Immature natural killer cell (primary cell): ENCODE measurements at regions not wholly inside any gene's neighbourhood (a gene's known extent, or its start where the extent isn't known, plus 50 kb on each side); places are given as distances from the start of the nearest gene placed in this dataset.

ENCODE experiments used
- DNase-seq, 3 donors: peaks; one replicate each; pipeline ENCODE4 v3.0.0; 2022; ENCODE audit warnings: mixed read lengths in 1 of 3
- H3K27ac Mint-ChIP-seq, 6 donors: one replicate each; pipeline ENCODE4 v1.8.0; 2020; ENCODE audit warnings: mixed read lengths in 6 of 6, mild to moderate bottlenecking in 5 of 6, inconsistent platforms in 4 of 6, moderate library complexity in 3 of 6
- H3K27me3 Mint-ChIP-seq, 3 donors: one replicate each; pipeline ENCODE4 v1.8.0; 2020 to 2021; ENCODE audit warnings: low read depth in 3 of 3, mild to moderate bottlenecking in 3 of 3, mixed read lengths in 3 of 3, moderate library complexity in 3 of 3, inconsistent platforms in 1 of 3
- H3K36me3 Mint-ChIP-seq, 3 donors: one replicate each; pipeline ENCODE4 v1.8.0; 2020; ENCODE audit warnings: mixed read lengths in 3 of 3, inconsistent platforms in 2 of 3, mild to moderate bottlenecking in 2 of 3
- H3K4me1 Mint-ChIP-seq, 2 donors: one replicate each; pipeline ENCODE4 v1.8.0; 2020; ENCODE audit warnings: inconsistent platforms in 2 of 2, mild to moderate bottlenecking in 2 of 2, mixed read lengths in 2 of 2, moderate library complexity in 1 of 2
- H3K4me3 Mint-ChIP-seq, 5 donors: one replicate each; pipeline ENCODE4 v1.8.0; 2020; ENCODE audit warnings: mild to moderate bottlenecking in 5 of 5, mixed read lengths in 5 of 5, inconsistent platforms in 3 of 5, moderate library complexity in 3 of 5
- H3K9me3 Mint-ChIP-seq, 6 donors: one replicate each; pipeline ENCODE4 v1.8.0; 2020; ENCODE audit warnings: mild to moderate bottlenecking in 6 of 6, mixed read lengths in 6 of 6, inconsistent platforms in 4 of 6, moderate library complexity in 3 of 6

DNA sequence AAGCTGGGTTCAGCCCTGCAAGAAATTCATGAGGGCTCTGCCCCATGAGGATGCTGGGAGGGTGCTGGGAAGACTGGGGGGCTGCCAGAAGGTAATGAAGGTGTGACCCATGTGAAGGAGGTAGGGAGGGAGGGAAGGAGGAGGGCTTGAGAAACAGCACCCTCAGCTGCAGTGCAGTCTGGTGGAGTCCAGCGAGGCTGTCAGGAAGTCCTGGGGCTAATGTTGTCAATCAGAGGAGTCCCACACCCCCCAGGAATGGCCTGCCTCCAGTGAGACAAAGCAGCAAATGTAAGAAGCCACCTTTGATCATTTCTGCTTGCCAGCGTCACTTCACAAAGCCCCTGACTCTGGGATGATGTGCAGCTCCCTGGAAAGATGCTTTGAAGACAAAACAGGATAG, 248.4 kb downstream of the SH3BP4 start:
- no peak for DNase-seq
- H3K27me3 Mint-ChIP-seq: peaks cover 4 to 9% (median 4%) of the 10 kb centered on the region in 3 donors
- no peaks in the 10 kb centered on the region for H3K36me3 Mint-ChIP-seq
- H3K27ac Mint-ChIP-seq: no peak overlapping the region
- no peak overlapping the region for H3K4me3 Mint-ChIP-seq
- no peaks in the 10 kb centered on the region for H3K4me1 Mint-ChIP-seq
- no peaks in the 10 kb centered on the region for H3K9me3 Mint-ChIP-seq

DNA sequence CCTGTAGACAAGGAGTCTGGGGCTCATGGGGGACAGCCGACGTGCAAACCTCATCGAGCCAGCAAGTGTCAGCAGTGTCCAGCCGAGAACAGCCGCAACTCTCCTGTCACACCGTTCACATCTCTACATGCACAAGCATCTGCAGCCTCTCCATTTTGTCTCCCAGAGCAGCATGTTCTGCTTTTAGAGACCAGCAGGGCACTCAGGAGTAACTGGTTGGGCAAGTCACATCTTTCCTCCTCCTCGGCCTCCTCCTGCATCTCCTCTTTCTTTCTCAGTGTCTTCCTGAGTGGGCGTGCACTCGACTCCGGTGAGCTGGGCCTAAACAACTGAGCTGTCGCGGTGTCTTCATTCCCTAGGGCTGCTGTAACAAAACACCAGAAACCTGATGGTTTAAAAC, 249.9 kb downstream of the SH3BP4 start:
- Mint-ChIP-seq H3K4me3 (no peak overlapping the region), H3K27ac (no peak overlapping the region), H3K27me3 (peaks cover 4 to 5% (median 4%) of the 10 kb centered on the region in 3 donors), H3K9me3 (no peaks in the 10 kb centered on the region), H3K4me1 (no peaks in the 10 kb centered on the region), H3K36me3 (no peaks in the 10 kb centered on the region)
- no peak for DNase-seq

DNA sequence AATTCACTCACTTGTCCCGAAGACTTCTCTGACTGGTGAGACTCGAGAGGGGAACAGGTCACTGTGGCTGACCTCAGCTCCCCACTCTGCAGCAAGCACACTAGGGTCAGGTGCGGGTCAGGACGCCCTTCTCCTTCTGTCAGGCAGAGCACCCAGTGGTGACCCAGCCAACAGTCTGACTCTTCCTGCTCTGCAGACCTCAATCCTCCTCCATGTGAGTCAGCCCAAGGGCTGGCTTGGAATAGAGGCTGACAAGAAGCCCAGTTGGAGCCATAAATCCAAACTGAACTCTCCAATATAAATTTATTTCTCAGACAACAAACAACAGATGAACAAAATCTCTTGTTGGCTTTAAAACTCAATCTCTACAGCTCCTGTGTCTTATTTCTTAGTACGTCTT, 253.1 kb downstream of the SH3BP4 start:
- H3K4me3 Mint-ChIP-seq: no peak overlapping the region
- H3K9me3 Mint-ChIP-seq: no peaks in the 10 kb centered on the region
- no peak overlapping the region for H3K27ac Mint-ChIP-seq
- H3K4me1 Mint-ChIP-seq: no peaks in the 10 kb centered on the region
- H3K36me3 Mint-ChIP-seq: no peaks in the 10 kb centered on the region
- no peak for DNase-seq
- H3K27me3 Mint-ChIP-seq: peaks cover 3 to 8% (median 5%) of the 10 kb centered on the region in 3 donors

DNA sequence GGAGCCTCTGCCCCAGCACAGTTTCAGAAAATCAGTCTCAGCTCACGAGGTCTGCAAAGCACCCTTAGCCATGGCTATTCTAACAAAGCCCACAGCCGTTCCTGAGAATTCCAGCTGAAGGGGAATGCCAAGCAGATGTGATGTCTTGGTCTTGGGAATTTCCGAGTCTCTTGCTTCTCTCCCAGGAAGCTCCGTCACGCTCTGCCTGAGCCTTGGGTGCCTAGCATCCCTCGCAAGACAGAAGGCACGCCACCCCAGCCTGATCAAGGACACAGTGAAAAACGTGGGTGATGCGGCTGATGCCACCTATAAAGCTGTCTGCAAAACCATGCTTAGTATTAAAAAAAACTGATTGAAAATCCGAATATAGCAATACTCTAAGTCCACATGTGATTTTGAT, 254.6 kb downstream of the SH3BP4 start:
- H3K4me1 Mint-ChIP-seq: no peaks in the 10 kb centered on the region
- peaks cover 1 to 5% (median 5%) of the 10 kb centered on the region in 3 donors for H3K27me3 Mint-ChIP-seq
- no peak overlapping the region for H3K27ac Mint-ChIP-seq
- no peak for DNase-seq
- no peak overlapping the region for H3K4me3 Mint-ChIP-seq
- no peaks in the 10 kb centered on the region for H3K36me3 Mint-ChIP-seq
- no peaks in the 10 kb centered on the region for H3K9me3 Mint-ChIP-seq

DNA sequence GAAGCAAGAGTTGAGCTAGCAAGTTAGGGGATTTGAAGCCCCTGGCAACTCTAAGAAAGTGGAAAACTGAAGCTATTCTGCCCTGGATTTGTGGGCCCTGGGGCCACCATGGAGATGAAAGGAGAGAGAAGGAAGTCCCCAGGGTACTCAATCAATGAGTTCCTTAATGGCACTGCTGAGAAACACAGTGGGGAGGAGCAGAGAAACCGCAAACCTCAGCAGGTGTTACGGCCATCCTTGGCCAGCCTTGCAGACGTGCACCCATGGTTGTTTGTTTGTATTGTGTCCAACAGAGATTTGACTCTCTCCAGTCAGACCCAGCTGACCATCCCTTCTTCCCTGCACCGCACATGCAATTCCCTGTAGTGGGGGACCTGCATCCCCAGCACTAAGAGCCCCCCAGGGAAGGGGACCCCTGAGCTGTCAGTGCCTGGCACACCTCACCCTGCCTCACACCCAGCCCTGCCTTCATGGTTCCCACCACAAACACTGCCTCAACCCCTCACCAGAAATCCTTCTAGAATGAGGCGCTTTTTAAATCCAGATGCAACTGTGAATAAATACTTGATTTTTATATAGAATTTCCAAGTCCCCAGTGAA, 255.3 kb downstream of the SH3BP4 start:
- no peak for DNase-seq
- Mint-ChIP-seq H3K4me1 (no peaks in the 10 kb centered on the region), H3K36me3 (no peaks in the 10 kb centered on the region), H3K27me3 (peaks cover 3 to 7% (median 5%) of the 10 kb centered on the region in 3 donors), H3K9me3 (no peaks in the 10 kb centered on the region), H3K4me3 (no peak overlapping the region), H3K27ac (no peak overlapping the region)

DNA sequence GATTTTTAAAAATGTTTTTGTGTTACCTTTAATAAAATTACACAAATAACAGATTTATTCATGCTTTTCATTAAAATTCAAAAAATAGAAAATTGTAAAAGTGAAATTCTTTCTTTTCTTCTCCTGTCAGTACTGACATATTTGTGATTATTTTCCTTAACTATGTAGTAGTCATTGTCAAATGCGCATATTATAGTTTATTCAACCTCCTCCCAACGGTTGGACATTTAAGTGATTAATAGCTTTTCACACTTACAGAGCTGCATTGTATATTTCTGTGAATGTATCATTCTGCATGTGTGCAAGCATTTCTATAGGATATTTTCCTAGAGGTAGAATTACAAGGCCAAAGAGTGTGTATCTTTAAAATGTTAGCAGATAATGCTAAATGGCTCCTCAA, 259.2 kb downstream of the SH3BP4 start:
- no peak overlapping the region for H3K27ac Mint-ChIP-seq
- no peaks in the 10 kb centered on the region for H3K4me1 Mint-ChIP-seq
- peaks cover 7 to 9% (median 9%) of the 10 kb centered on the region in 3 donors for H3K27me3 Mint-ChIP-seq
- H3K4me3 Mint-ChIP-seq: no peak overlapping the region
- H3K9me3 Mint-ChIP-seq: peaks cover 0 to 2% (median 0%) of the 10 kb centered on the region in 6 donors
- DNase-seq: no peak
- H3K36me3 Mint-ChIP-seq: no peaks in the 10 kb centered on the region

DNA sequence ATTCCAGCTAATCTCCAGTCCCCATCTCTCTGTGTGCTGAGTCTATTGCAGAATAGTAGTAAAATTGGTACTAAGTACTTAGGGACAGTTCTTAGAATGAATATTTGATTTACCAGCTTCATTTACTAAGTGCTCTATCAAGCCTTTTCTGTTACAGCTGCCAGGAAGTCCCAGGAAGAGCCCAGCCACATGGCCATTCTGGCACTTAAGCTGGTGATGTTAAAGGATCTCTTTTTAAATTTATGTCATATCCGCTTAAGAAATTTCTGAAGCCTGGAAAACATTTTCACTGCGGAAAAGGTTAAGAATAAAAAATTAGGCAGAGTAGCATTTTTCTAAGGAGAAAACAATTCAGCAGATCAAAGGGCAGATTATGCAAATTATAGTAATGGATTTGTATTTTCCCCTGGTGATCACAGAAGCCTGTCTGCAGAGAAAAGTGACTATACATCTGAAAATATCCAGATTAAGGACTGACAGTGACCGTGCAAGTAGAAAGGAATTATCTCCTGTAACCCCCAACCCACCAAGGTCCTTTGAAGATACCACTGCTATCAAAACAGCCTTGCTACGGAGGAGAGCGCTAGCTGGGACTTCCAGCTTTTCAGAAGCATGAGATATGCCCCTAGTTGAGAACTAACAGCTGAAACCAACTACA, 260.8 kb downstream of the SH3BP4 start:
- Mint-ChIP-seq H3K27me3 (peaks cover 7 to 9% (median 7%) of the 10 kb centered on the region in 3 donors), H3K4me1 (no peaks in the 10 kb centered on the region), H3K4me3 (no peak overlapping the region), H3K9me3 (peaks cover 0 to 2% (median 0%) of the 10 kb centered on the region in 6 donors), H3K36me3 (no peaks in the 10 kb centered on the region), H3K27ac (no peak overlapping the region)
- no peak for DNase-seq

DNA sequence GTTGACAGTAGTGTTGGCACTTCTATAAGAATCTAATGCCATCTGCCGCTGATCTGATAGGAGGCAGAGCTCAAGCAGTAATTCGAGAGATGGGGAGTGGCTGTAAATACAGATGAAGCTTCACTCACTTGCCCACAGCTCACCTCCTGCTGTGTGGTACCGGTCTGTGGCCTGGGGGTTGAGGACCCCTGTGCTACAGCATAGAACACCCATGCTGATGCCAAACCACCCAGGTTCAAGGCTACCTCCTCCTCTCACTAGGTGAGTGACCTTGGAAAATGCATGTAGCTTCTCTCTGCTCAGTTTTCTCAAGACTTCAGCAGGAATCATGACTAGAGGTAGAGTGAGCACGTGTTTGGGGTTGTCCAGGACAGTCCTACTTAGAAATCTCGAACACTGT, 263.4 kb downstream of the SH3BP4 start:
- DNase-seq: no peak
- Mint-ChIP-seq H3K4me1 (no peaks in the 10 kb centered on the region), H3K27ac (no peak overlapping the region), H3K36me3 (no peaks in the 10 kb centered on the region), H3K4me3 (no peak overlapping the region), H3K27me3 (peaks cover 7% of the 10 kb centered on the region in 3 donors), H3K9me3 (peaks cover 0 to 2% (median 0%) of the 10 kb centered on the region in 6 donors)

DNA sequence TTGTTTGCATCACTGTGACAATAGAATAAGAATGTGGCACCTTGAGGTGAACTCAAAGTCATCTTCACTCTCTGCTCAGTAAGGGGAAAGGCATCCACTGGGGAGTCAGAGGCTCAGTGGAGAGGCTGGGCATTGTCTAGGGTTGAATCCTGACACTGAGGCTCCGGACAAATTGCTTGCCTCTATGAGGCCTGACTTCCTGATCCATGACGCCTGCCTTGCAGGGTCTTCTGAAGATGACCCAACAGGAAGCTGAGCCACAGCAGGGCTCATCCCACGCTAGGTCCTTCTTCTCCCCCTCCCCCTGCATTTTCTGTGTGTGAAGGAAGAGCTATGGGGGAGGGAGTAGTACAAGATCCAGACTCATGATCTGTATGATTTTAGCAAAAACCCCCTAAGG, 265.1 kb downstream of the SH3BP4 start:
- Mint-ChIP-seq H3K27me3 (peaks cover 6 to 9% (median 9%) of the 10 kb centered on the region in 3 donors), H3K36me3 (no peaks in the 10 kb centered on the region), H3K9me3 (peaks cover 0 to 2% (median 0%) of the 10 kb centered on the region in 6 donors), H3K4me1 (no peaks in the 10 kb centered on the region), H3K27ac (no peak overlapping the region), H3K4me3 (no peak overlapping the region)
- DNase-seq: no peak

DNA sequence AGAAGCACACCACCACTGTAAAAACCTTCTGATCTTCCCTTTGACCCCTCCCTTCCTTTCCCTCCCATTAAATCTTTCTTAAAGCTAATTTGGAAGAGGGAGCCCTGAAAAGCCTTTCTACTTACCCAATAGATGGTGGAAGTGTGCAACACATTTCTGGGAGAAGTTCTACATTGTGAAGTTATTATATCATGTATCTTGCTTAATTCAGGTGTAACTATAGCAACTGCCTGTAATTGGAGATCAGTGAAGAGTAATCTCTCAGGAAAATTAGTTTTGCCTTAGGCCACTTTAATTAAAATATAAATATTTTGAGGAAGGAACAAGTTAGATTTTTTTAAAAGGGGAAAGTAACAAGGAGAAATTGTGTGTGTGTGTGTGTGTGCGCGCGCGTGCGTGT, 266.0 kb downstream of the SH3BP4 start:
- no peaks in the 10 kb centered on the region for H3K36me3 Mint-ChIP-seq
- H3K4me1 Mint-ChIP-seq: no peaks in the 10 kb centered on the region
- no peak for DNase-seq
- no peak overlapping the region for H3K27ac Mint-ChIP-seq
- no peak overlapping the region for H3K4me3 Mint-ChIP-seq
- H3K27me3 Mint-ChIP-seq: peaks cover 5 to 9% (median 7%) of the 10 kb centered on the region in 3 donors
- H3K9me3 Mint-ChIP-seq: peaks cover 0 to 2% (median 0%) of the 10 kb centered on the region in 6 donors

DNA sequence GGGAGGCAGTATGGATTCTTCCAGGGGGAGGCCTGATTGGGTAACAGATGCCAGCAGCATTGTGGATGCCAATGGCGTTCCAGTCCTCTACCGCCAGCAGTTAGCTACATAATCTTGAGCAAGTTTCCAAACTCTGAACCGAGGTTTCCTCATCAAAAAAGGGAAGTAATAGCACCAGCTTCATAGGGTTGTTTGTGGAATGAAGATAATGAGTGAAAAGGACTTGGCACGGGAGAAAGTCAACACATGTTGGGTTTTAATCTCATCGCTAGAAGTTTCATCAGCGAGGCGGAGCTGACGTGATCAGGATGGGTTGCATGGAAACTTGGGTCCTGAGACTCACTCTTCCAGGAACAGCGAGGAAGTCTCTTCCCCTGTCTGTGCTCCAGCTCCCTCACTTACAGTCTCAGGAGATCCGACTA, 266.7 kb downstream of the SH3BP4 start:
- H3K9me3 Mint-ChIP-seq: peaks cover 0 to 2% (median 0%) of the 10 kb centered on the region in 6 donors
- no peak overlapping the region for H3K27ac Mint-ChIP-seq
- DNase-seq: no peak
- H3K4me1 Mint-ChIP-seq: no peaks in the 10 kb centered on the region
- H3K27me3 Mint-ChIP-seq: peaks cover 4 to 8% (median 7%) of the 10 kb centered on the region in 3 donors
- no peak overlapping the region for H3K4me3 Mint-ChIP-seq
- H3K36me3 Mint-ChIP-seq: no peaks in the 10 kb centered on the region

DNA sequence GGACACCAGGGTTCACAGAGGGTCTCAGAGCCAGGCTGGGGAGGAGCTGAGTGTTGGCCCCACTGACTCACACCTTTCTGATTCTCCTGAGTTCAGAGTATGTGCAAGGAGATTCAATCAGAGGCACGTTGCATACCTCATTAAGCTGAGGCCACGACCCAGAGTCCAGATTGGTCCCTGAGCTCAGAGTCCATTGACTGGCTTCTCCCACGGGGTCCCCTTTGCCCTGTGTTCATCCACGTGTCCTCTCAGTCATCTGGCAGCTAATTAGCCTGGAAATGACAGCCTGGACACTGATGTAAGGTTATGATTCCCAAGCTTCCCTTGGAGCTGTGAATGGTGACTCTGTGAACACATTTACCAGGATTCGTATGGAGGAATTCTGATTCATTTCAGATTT, 267.2 kb downstream of the SH3BP4 start:
- peaks cover 4 to 8% (median 7%) of the 10 kb centered on the region in 3 donors for H3K27me3 Mint-ChIP-seq
- DNase-seq: no peak
- no peaks in the 10 kb centered on the region for H3K4me1 Mint-ChIP-seq
- no peak overlapping the region for H3K27ac Mint-ChIP-seq
- H3K4me3 Mint-ChIP-seq: no peak overlapping the region
- H3K36me3 Mint-ChIP-seq: no peaks in the 10 kb centered on the region
- peaks cover 0 to 3% (median 0%) of the 10 kb centered on the region in 6 donors for H3K9me3 Mint-ChIP-seq

DNA sequence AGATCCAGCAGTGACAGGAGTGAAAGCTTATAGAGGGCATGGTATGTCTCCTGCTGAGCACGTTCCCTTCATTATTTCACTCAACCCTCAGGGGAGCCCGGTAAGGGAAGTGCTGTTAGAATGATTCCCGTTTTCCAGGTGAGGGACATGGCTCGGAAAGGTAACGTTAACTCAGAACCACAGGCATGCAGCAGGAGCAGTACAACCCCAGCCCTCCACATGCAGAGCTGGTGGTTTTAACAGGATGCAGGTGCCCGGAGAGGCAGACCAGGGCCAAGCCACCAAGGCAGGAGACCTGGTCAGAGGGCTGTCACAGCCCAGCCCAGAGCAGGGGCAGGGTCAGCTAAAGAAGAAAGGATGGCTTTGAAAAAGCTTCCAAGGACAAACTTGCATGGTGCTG, 268.5 kb downstream of the SH3BP4 start:
- H3K36me3 Mint-ChIP-seq: no peaks in the 10 kb centered on the region

DNA sequence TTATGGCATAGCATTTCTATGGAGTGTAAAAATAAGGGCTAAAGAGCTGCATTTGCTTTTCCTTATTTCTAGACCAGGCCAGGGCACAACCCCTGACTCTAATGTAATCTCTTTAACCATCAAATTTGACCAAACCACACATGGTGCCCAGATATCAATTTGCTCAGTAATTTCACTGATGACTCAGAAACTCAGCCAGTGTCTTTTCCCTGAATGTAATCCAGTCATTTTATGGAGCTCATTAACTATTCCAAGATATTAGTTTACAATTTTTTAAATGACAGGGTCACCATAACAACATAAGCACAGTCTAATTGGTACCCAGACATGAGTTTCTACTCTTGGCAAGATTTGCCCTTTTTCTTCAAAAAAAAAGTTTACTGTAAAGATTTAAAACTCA, 270.8 kb upstream of the AGAP1 start:
- DNase-seq: no peak
- no peaks in the 10 kb centered on the region for H3K36me3 Mint-ChIP-seq
- H3K4me1 Mint-ChIP-seq: no peaks in the 10 kb centered on the region
- no peak overlapping the region for H3K27ac Mint-ChIP-seq
- peaks cover 1 to 5% (median 5%) of the 10 kb centered on the region in 3 donors for H3K27me3 Mint-ChIP-seq
- H3K9me3 Mint-ChIP-seq: peaks cover 0 to 1% (median 0%) of the 10 kb centered on the region in 6 donors
- no peak overlapping the region for H3K4me3 Mint-ChIP-seq

More for the DNA sequence above, 268.5 kb downstream of the SH3BP4 start:
- H3K4me1 Mint-ChIP-seq: no peaks in the 10 kb centered on the region
- H3K27ac Mint-ChIP-seq: no peak overlapping the region
- peaks cover 0 to 1% (median 0%) of the 10 kb centered on the region in 6 donors for H3K9me3 Mint-ChIP-seq
- DNase-seq: no peak
- no peak overlapping the region for H3K4me3 Mint-ChIP-seq
- H3K27me3 Mint-ChIP-seq: peaks cover 2 to 8% (median 7%) of the 10 kb centered on the region in 3 donors

DNA sequence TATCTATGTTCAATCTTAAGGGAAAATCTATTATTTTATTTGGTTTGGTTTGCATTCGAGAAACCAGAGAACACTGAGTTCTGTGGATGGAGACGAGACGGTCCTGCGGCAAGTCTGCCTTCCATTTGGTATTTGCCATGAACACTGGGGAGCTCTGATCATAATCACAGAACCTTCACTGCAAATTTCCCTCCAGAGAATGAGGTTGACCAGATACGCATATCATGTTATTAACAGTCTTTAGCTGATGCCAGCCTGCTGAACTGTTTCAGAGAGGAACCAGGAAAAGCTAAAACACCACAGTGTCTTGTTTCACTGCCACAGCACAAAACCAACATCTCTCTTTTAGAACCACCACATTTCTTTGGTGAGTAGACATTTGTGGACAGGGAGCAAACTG, 269.4 kb upstream of the AGAP1 start:
- H3K36me3 Mint-ChIP-seq: no peaks in the 10 kb centered on the region
- peaks cover 1 to 11% (median 5%) of the 10 kb centered on the region in 3 donors for H3K27me3 Mint-ChIP-seq

More for the DNA sequence above, 269.4 kb upstream of the AGAP1 start:
- H3K9me3 Mint-ChIP-seq: peaks cover 0 to 1% (median 0%) of the 10 kb centered on the region in 6 donors
- no peak overlapping the region for H3K27ac Mint-ChIP-seq
- no peak overlapping the region for H3K4me3 Mint-ChIP-seq
- no peaks in the 10 kb centered on the region for H3K4me1 Mint-ChIP-seq
- no peak for DNase-seq
